ENCODE measurements at regions not wholly inside any gene's neighbourhood (a gene's known extent, or its start where the extent isn't known, plus 50 kb on each side); places are given as distances from the start of the nearest gene placed in this dataset.
"Not testable (repeated sequence)": the region's sequence is repeated elsewhere in the genome, so short reads cannot be mapped to it uniquely, and the experiment has no call there.

DNA sequence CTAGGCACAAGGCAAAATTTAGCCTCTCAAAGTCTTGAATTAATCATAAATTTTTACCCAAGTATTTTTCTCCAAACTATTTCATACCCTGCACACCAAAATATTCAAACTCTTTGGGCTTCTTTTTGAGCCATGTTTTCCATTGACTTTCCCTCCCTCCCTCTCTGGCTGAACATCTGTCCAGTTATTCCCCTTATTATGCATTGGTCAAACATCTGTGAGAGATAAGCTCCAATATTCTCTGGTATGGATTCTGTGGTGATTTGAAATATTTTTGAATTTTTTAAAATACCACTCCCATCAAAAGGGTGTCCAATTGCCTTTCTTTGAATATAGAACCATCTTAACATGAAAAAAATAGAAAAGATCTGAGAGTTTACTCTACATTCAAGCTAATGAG is 244.2 kb downstream of the RFPL4B start:
- no peak for DNase-seq

GRCh38 chr6:112592159-112592558 is 245.0 kb downstream of the RFPL4B start:
- DNase-seq: no peak

GRCh38 chr6:112594886-112595594 is 247.9 kb downstream of the RFPL4B start:
- DNase-seq: no peak

DNA sequence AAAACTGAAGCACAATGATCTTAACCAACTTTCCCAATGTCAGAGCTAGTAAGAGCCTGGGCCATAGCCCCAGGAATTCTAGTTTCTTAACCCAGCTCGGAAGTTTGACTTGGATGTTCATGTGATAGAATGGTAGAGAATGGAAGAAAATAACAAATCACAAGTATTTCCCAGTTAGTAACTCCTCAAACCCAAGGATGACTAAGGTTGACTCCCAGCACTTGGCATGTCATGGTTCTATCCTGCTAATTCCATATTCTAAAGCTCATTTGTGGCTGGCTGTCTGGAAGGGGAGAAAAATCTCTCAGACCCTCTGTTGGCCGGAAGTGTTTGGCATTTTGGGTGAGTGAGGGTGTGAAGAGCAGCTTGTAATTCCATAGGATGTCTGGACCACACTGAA is 248.7 kb downstream of the RFPL4B start:
- DNase-seq: no peak

GRCh38 chr6:112597176-112597575 is 250.0 kb downstream of the RFPL4B start:
- no peak for DNase-seq

GRCh38 chr6:112600168-112600567 is 253.0 kb downstream of the RFPL4B start:
- no peak for DNase-seq

- no peak for DNase-seq
Measured at GRCh38 chr6:112603726-112604125, 256.6 kb downstream of the RFPL4B start.

- DNase-seq: no peak
Measured at GRCh38 chr6:112606656-112607435, 259.7 kb downstream of the RFPL4B start.

DNA sequence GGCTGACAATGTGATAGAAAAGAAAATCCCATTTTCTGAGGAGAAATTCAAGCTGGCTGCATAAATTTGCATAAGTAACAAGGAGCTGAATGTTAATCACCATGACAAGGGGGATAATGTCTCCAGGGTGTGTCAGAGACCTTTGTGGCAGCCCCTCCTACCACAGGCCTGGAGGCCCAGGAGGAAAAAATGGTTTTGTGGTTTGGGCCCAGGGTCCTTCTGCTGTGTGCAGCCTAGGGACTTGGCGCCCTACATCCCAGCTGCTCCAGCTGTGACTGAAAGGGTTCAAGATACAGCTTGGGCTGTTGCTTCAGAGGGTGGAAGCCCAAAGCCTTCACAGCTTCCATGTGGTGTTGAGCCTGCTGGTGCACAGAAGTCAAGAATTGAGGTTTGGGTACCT is 261.8 kb downstream of the RFPL4B start:
- DNase-seq: not testable (repeated sequence)

GRCh38 chr6:112613410-112613809 is 266.3 kb downstream of the RFPL4B start:
- DNase-seq: no peak

- no peak for DNase-seq
Measured at GRCh38 chr6:112618849-112619248, 271.7 kb downstream of the RFPL4B start.

GRCh38 chr6:112620812-112621569 is 273.9 kb downstream of the RFPL4B start:
- DNase-seq: no peak

DNA sequence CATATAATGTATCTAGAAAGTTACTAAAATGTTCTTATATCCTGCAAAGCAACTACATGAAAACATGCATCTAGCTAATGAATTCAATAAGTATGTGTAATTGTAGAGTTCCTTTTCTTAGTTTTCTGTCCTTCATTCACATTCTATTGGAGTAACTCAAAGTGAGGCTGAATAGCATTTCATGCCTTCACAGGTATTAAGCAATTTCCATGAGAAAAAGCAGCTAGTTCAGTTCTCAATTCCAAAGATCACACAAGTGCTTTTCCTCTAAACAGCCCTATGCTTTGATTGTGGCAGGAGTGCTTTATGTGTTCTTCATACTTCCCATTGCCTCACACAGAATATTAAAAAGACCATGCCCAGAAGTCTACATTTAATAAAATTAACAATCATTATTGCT is 274.9 kb downstream of the RFPL4B start:
- no peak for DNase-seq

GRCh38 chr6:112626468-112627082 is 279.4 kb downstream of the RFPL4B start:
- no peak for DNase-seq

DNA sequence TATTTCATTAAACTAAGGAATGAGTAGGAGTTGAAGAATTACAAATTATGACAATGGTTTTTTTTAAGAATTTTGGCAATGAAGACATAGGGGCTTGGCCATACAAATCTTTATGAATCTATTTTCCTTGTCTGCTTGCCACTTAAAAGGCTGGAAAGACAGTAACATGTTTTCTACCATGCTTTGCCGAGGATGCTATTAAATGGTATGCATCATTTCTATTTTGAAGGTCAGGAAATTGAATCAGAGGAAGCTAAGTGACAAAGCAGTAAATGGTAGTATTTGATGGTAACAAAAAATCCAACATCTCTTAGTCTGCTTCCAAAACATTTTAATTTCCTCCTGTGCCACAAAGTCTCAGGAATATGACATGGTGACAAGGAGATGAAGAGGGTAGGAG is 287.2 kb downstream of the RFPL4B start:
- DNase-seq: no peak

DNA sequence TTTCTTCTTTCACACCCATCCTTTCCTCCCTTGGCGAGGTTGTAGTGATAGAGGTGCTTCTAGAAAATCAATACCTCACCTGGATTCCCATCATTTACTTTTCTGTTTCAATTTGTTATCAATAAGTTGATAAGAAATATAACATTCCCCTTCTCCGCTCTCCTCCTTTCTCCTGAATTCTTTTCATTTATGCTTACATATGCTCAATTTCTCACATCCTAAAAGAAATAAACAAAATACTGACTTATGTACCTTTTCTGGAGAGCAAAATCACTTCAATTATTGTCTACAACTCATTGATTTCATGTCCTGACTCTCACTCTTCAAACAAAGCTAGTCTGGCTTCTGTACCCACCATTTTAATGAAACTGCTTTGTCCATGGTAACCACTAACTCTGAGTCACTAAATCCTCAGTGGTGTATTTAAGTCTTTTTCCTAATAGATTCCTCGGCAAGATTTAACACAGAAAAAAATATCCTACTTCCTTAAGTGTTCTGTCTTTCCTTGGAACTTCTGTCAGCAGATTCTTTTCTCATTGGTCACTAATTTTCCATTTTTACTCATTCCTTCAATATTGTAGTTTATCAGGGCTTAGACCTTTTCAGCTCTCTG is 289.6 kb downstream of the RFPL4B start:
- DNase-seq: no peak

DNA sequence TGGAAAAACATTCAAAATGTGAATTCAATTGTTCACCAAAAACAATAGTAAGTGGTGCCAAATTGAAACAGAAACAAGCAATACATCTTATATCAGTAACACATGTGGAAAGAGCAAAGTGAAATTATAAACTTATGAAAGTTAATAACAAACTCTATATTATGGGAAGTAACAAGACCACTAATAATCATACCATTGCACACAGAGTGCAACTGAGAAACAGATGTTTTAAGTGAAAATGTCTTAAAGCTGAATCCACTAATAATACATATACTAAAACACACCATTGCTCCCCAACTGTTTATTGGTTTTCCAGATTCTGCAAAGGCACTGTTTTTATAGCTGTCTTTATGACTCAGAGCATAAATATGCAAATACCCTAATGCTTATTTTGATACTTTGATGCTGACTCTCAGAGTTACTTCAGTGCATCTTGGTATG is 292.3 kb downstream of the RFPL4B start:
- DNase-seq: no peak

- no peak for DNase-seq
Measured at GRCh38 chr6:112640891-112641290, 293.8 kb downstream of the RFPL4B start.

DNA sequence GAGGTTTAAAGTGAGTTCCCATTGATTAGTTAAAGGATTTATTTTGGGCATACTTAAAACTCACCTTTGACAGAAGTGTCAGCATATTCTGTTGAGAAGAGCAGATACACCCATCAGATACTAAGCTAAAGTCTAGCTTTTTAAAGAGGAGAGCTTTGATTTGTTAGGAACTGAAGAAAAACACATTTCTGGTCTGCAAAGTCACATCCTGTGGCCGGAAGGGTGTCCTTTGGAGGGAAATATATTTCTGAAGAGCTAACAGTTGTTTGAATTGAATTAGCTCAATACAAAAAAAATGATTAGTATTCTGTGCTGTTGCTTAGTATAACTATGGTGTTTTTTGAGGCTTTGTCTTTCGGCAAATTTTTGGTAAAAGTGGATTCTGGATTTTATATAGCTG is 302.7 kb downstream of the RFPL4B start:
- no peak for DNase-seq

DNA sequence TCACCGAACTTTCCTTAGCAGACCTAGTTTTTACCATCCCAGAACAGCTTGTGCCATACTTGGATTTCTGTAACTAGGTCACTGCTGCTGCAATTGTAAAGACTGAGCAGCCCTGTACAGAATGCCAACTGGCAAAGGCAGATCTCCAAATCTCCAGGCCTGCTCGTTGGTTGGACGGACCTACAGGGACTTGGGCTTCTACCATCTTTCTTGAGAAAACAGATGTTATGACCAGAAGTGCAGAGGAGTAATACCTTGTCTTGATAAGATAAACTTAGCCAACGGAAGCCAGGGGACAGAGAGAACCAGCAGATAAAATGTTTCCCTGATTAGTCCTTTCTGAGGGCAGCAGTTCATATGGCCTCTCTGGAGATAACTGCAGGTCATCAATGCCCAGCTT is 304.1 kb downstream of the RFPL4B start:
- no peak for DNase-seq

GRCh38 chr6:112659912-112660311 is 312.8 kb downstream of the RFPL4B start:
- DNase-seq: no peak

DNA sequence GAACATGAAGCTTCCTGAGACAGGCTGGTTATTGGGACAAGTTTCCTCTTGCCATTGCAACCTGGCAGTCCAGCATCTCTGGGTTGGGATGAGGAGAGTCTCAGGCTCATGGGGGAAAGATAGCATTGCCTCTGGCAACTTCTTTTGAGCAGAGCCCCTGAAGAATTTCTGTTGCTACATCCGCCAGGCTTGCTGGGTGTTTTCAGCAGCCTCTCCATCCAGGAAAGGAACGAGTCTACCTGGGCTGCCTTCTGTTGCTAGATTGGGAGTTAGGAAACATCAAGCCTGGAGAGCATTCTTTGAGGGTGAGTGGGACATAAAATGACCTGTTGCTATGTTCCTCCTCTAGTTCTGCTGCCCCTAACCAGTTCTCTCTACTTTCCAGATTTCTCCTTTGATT is 313.5 kb downstream of the RFPL4B start:
- DNase-seq: no peak

GRCh38 chr6:112663698-112664097 is 316.6 kb downstream of the RFPL4B start:
- DNase-seq: no peak
